Caco-2 (cell line): ENCODE measurements at regions not wholly inside any gene's neighbourhood (a gene's known extent, or its start where the extent isn't known, plus 50 kb on each side); places are given as distances from the start of the nearest gene placed in this dataset.
A peak's percentile ranks its signal among the peaks of the same experiment; 100 is the strongest.

ENCODE experiments used
- BruUV-seq: library from RNA; stranded (reverse); fragments of 400-500 nt; replicated peaks from 2 replicates; lab custom pipeline; 2021; lab: Mats Ljungman, UMichigan
- CTCF ChIA-PET: fragments of 300-600 bp; sonication (Branson Sonifier 250); formaldehyde crosslinking; loops from one replicate; lab custom pipeline; 2022; ENCODE audit warnings: antibody characterized with exemption; lab: Charles Lee
- POLR2A ChIA-PET: fragments of 300-600 bp; sonication (Branson Sonifier 250); formaldehyde crosslinking; loops from one replicate; lab custom pipeline; 2022; ENCODE audit warnings: antibody characterized with exemption; lab: Charles Lee
- DNase-seq, 2 experiments: peaks; one replicate each; pipeline versions ENCODE4 v3.0.0 to v3.0.0-alpha.2; 2020 to 2022
- H3K27me3 ChIP-seq: replicated peaks from 2 replicates; pipeline ENCODE4 v1.6.0; 2011; ENCODE audit warnings: low read length; ENCODE audit not compliant: control insufficient read depth, insufficient read depth
- H3K36me3 ChIP-seq: 2 replicates; pipeline ENCODE4 v1.5.1; 2011; ENCODE audit warnings: low read length; ENCODE audit not compliant: control insufficient read depth, insufficient read depth
- H3K4me1 ChIP-seq: fragments of 250-450 bp; sonication (Bioruptor Pico); 2 replicates; pipeline ENCODE4 v1.5.1; 2020; ENCODE audit warnings: mild to moderate bottlenecking
- H3K4me3 ChIP-seq: 2 replicates; pipeline ENCODE4 v1.5.1; 2011; ENCODE audit warnings: low read depth, mild to moderate bottlenecking, control low read depth, low read length
- H3K9me3 ChIP-seq: fragments of 250-450 bp; sonication (Bioruptor Pico); 2 replicates; pipeline ENCODE4 v1.5.1; 2020; ENCODE audit warnings: mild to moderate bottlenecking, moderate library complexity
- H3K27ac Mint-ChIP-seq: one replicate; pipeline ENCODE4 v1.8.0; 2022; ENCODE audit warnings: mixed read lengths; ENCODE audit not compliant: unreplicated experiment
- H3K27me3 Mint-ChIP-seq: one replicate; pipeline ENCODE4 v1.8.0; 2022; ENCODE audit warnings: mixed read lengths; ENCODE audit not compliant: insufficient read depth, unreplicated experiment
- H3K36me3 Mint-ChIP-seq: one replicate; pipeline ENCODE4 v1.8.0; 2022; ENCODE audit warnings: mild to moderate bottlenecking, mixed read lengths; ENCODE audit not compliant: insufficient read depth, unreplicated experiment
- H3K4me1 Mint-ChIP-seq: one replicate; pipeline ENCODE4 v1.8.0; 2022; ENCODE audit warnings: low read depth, mixed read lengths; ENCODE audit not compliant: unreplicated experiment
- H3K4me3 Mint-ChIP-seq: one replicate; pipeline ENCODE4 v1.8.0; 2022; ENCODE audit warnings: mild to moderate bottlenecking, moderate library complexity, mixed read lengths; ENCODE audit not compliant: unreplicated experiment
- H3K9me3 Mint-ChIP-seq: one replicate; pipeline ENCODE4 v1.8.0; 2022; ENCODE audit warnings: mixed read lengths; ENCODE audit not compliant: unreplicated experiment
- CTCF ChIP-seq, 2 experiments: fragments of 200-600 bp in 1 of 2; IDR thresholded peaks; 1 replicate in 1 of 2; 2 replicates in 1 of 2; pipeline versions ENCODE4 v1.5.1 to v1.8.0; 2011 to 2022; ENCODE audit warnings: antibody characterized with exemption in 1 of 2, control low read depth in 1 of 2, inconsistent platforms in 1 of 2, low read depth in 1 of 2, low read length in 1 of 2, mild to moderate bottlenecking in 1 of 2, moderate library complexity in 1 of 2; ENCODE audit not compliant: insufficient read depth in 1 of 2, severe bottlenecking in 1 of 2, unreplicated experiment in 1 of 2
- intact Hi-C: fragments of 100-400 bp; cut with micrococcal nuclease; formaldehyde crosslinking; loops from one replicate; pipeline ENCODE4 v1.10.0; 2022; ENCODE audit not compliant: unreplicated experiment

DNA sequence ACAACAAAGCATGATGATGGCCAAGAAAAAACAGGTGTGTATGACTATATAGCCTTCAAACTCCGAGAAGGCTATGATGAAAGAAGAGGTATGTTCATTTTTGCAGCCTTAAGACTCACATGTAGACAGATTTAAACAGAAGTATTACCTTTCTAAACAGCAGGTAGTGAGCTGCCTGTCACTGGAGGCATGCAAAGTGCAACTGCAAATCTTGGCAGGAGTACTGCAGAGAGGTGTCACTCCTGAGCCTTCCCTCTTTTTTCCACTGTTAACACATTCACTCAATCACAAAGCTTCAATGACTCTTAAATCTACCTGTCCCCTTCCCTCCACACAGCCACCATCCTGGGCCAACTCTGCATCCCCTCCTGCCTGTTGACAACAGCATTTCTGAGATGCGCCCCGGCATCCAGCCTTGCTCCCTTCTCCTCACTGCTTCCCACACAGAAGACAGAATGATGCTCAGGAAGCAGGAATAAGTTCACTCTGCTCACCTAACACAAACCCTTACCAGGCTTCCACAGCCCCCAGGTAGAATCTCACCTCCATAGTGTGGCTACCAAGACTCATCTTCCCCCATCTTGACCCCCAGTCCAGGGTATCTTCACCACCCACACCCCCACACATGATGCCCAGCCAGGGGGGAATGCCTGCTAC lies 161.9 kb upstream of the ZMIZ1 start:
- Mint-ChIP-seq H3K36me3 (no peaks in the 10 kb centered on the region), H3K9me3 (no peaks in the 10 kb centered on the region), H3K4me1 (no peaks in the 10 kb centered on the region), H3K27ac (no peak overlapping the region), H3K4me3 (no peak overlapping the region), H3K27me3 (no peaks in the 10 kb centered on the region)
- peak in 1 of 2 experiments; percentile 6 for DNase-seq
- POLR2A ChIA-PET, result no interaction called here
- Histone ChIP-seq H3K9me3 (no peaks in the 10 kb centered on the region), H3K27me3 (no peaks in the 10 kb centered on the region), H3K4me1 (no peaks in the 10 kb centered on the region), H3K36me3 (no peaks in the 10 kb centered on the region), H3K4me3 (no peak overlapping the region)
- TF ChIP-seq CTCF (IDR thresholded peaks at IDR 0.05; ENCODE audit: insufficient read depth in 1 of 2, low read depth in 1 of 2, low read length in 1 of 2, severe bottlenecking in 1 of 2, unreplicated experiment in 1 of 2), result no peak
- CTCF ChIA-PET, result interaction anchor here (0.6 kb wide), 1 partner anchor 232 kb away, joined by 3 read pairs; no protein-coding TSS in a partner anchor
- intact Hi-C loops, result no loop called here
- BruUV-seq, result no TSS peak

DNA sequence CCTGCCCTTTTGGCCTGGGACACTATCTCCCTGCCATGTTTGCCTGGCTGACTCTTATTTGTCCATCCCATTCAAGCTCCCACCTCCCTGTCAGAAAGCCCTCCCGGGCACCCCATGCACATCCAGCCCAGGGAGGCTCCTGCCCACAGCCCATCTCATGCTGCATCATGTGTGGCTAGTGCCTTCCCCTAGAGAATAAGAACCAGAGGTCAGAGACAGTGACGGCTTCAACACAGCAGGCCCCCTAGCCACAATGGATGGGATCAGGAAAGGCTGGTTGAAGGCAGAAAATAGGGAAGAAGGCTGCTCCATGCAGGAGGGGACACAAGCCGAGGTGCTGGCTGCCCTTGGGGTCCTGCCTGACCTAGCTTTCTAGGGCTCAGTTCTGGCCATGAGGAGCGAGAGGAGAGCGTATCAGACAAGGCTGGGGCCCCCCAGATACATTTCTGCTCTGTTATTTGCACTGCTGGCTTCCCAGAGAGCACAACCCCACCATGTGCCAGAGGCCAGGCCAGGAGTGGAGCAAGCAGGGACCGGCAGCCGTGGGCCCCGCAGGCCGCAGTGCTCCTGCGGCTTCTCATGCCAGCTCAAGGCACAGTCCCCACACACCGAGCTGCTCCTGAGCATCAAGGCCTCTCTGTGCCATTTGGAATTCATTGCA lies 161.1 kb upstream of the ZMIZ1 start:
- Histone ChIP-seq H3K9me3 (no peaks in the 10 kb centered on the region), H3K36me3 (no peaks in the 10 kb centered on the region), H3K27me3 (no peaks in the 10 kb centered on the region), H3K4me1 (no peaks in the 10 kb centered on the region), H3K4me3 (no peak overlapping the region)
- no peak for TF ChIP-seq CTCF (IDR thresholded peaks at IDR 0.05; ENCODE audit: insufficient read depth in 1 of 2, low read depth in 1 of 2, low read length in 1 of 2, severe bottlenecking in 1 of 2, unreplicated experiment in 1 of 2)
- POLR2A ChIA-PET, result no interaction called here
- Mint-ChIP-seq H3K4me3 (no peak overlapping the region), H3K36me3 (no peaks in the 10 kb centered on the region), H3K9me3 (no peaks in the 10 kb centered on the region), H3K4me1 (no peaks in the 10 kb centered on the region), H3K27me3 (no peaks in the 10 kb centered on the region), H3K27ac (no peak overlapping the region)
- DNase-seq, result peak in 1 of 2 experiments; percentile 19
- CTCF ChIA-PET, result no interaction called here
- intact Hi-C loops, result no loop called here
- BruUV-seq, result no TSS peak

DNA sequence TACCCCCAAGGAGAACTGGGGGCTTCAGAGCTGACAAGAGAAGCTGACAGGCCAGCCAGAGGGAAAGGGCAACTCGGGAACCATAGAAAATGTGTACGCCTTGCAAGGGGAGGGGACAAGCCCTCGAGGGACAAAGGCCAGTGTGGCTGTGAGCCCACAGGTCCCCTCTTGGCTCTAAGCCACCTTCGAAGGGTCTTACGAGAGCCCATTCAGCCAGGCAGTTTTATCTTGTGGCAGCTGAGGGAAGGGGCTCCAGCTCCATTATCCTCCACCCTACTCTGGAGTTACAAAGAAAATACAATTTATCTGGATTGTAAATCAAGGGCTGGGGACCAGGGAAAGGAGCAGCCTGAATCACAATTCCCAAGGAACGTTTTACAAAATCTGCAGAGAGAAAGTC lies 159.5 kb upstream of the ZMIZ1 start:
- H3K4me3 Mint-ChIP-seq, result no peak overlapping the region
- Histone ChIP-seq H3K27me3 (no peaks in the 10 kb centered on the region), H3K36me3 (no peaks in the 10 kb centered on the region), H3K4me3 (no peak overlapping the region), H3K4me1 (no peaks in the 10 kb centered on the region), H3K9me3 (no peaks in the 10 kb centered on the region)
- no peaks in the 10 kb centered on the region for H3K9me3 Mint-ChIP-seq
- ChIA-PET POLR2A (no interaction called here), CTCF (no interaction called here)
- H3K27ac Mint-ChIP-seq, result no peak overlapping the region
- H3K36me3 Mint-ChIP-seq, result no peaks in the 10 kb centered on the region
- no peak for TF ChIP-seq CTCF (IDR thresholded peaks at IDR 0.05; ENCODE audit: insufficient read depth in 1 of 2, low read depth in 1 of 2, low read length in 1 of 2, severe bottlenecking in 1 of 2, unreplicated experiment in 1 of 2)
- peak in 1 of 2 experiments; percentile 17 for DNase-seq
- intact Hi-C loops, result no loop called here
- H3K27me3 Mint-ChIP-seq, result no peaks in the 10 kb centered on the region
- no TSS peak for BruUV-seq
- no peaks in the 10 kb centered on the region for H3K4me1 Mint-ChIP-seq
